B cell (primary cell): ENCODE measurements at regions not wholly inside any gene's neighbourhood (a gene's known extent, or its start where the extent isn't known, plus 50 kb on each side); places are given as distances from the start of the nearest gene placed in this dataset.

ENCODE experiments used
- ATAC-seq: fragments of 200-7000 bp; cut with Tn5 transposase; one replicate; pipeline ENCODE4 v1.10.0; 2021; ENCODE audit warnings: low read depth, mild to moderate bottlenecking, moderate number of reproducible peaks, moderate library complexity
- CTCF ChIA-PET: fragments of 350-600 bp; sonication (Branson Sonifier 250); formaldehyde crosslinking; loops from one replicate; lab custom pipeline; 2021; ENCODE audit warnings: antibody characterized with exemption, inconsistent platforms; lab: Charles Lee
- POLR2A ChIA-PET: fragments of 350-600 bp; sonication (Branson Sonifier 250); formaldehyde crosslinking; loops from one replicate; lab custom pipeline; 2021; ENCODE audit warnings: antibody characterized with exemption; lab: Charles Lee
- DNase-seq: peaks from one replicate; pipeline ENCODE4 v3.0.0; 2013
- H2AFZ ChIP-seq: 2 replicates; pipeline ENCODE4 v1.6.1; 2012; ENCODE audit warnings: mild to moderate bottlenecking, low read depth, low read length; ENCODE audit not compliant: insufficient read depth, poor library complexity, severe bottlenecking
- H3K27ac ChIP-seq, 2 donors: 1 replicate in 1 of 2; 2 replicates in 1 of 2; pipeline ENCODE4 v1.5.1; 2012 to 2013; ENCODE audit warnings: low read length in 2 of 2, mild to moderate bottlenecking in 2 of 2, moderate library complexity in 1 of 2
- H3K27me3 ChIP-seq, 4 experiments: fragments of 200-600 bp in 1 of 4; sonication (generic) in 1 of 4; replicated peaks in 1 of 4; 1 replicate in 2 of 4; 2 replicates in 2 of 4; pipeline versions ENCODE4 v1.6.1 to v1.7.0; 2013 to 2016; ENCODE audit warnings: low read length in 3 of 4, mild to moderate bottlenecking in 2 of 4, mixed read lengths in 1 of 4, moderate library complexity in 1 of 4; ENCODE audit not compliant: insufficient read depth in 4 of 4, control insufficient read depth in 3 of 4; ENCODE audit errors: control extremely low read depth in 1 of 4
- H3K36me3 ChIP-seq, 2 experiments: replicated peaks in 1 of 2; 1 replicate in 1 of 2; 2 replicates in 1 of 2; pipeline versions ENCODE4 v1.6.1 to v1.7.1; 2013; ENCODE audit warnings: low read length in 1 of 2; ENCODE audit not compliant: insufficient read depth in 2 of 2, control insufficient read depth in 1 of 2; ENCODE audit errors: control extremely low read depth in 1 of 2, extremely low read depth in 1 of 2
- H3K4me1 ChIP-seq, 2 donors: fragments of 200-600 bp in 1 of 2; sonication (generic) in 1 of 2; 1 replicate in 1 of 2; 2 replicates in 1 of 2; pipeline versions ENCODE4 v1.5.1 to v1.6.1; 2013 to 2017; ENCODE audit warnings: low read length in 2 of 2; ENCODE audit not compliant: control insufficient read depth in 2 of 2, insufficient read depth in 2 of 2
- H3K4me2 ChIP-seq: replicated peaks from 2 replicates; pipeline ENCODE3; 2012; ENCODE audit warnings: mild to moderate bottlenecking, low read depth, low read length; ENCODE audit not compliant: poor library complexity, severe bottlenecking
- H3K4me3 ChIP-seq, 5 experiments: fragments of 200-600 bp in 1 of 5; sonication (generic) in 1 of 5; 1 replicate in 3 of 5; 2 replicates in 2 of 5; pipeline versions ENCODE4 v1.5.1 to v1.7.0; 2011 to 2016; ENCODE audit warnings: low read length in 4 of 5, mild to moderate bottlenecking in 4 of 5, low read depth in 2 of 5, control low read depth in 1 of 5, moderate library complexity in 1 of 5; ENCODE audit not compliant: insufficient read depth in 1 of 5; ENCODE audit errors: control extremely low read depth in 1 of 5, extremely low read depth in 1 of 5
- H3K79me2 ChIP-seq: fragments of 200-600 bp; sonication (generic); one replicate; pipeline ENCODE4 v1.6.0; 2016; ENCODE audit warnings: low read length; ENCODE audit not compliant: control insufficient read depth, insufficient read depth
- H3K9ac ChIP-seq: fragments of 200-600 bp; sonication (generic); 2 replicates; pipeline ENCODE4 v1.6.1; 2017; ENCODE audit warnings: mild to moderate bottlenecking, low read length, moderate library complexity
- H3K9me3 ChIP-seq, 3 donors: one replicate each; pipeline versions ENCODE4 v1.6.1 to v1.7.1; 2013; ENCODE audit warnings: low read length in 2 of 3; ENCODE audit not compliant: control insufficient read depth in 2 of 3, insufficient read depth in 1 of 3; ENCODE audit errors: control extremely low read depth in 1 of 3
- H4K20me1 ChIP-seq: 2 replicates; pipeline ENCODE4 v1.6.0; 2012; ENCODE audit warnings: mild to moderate bottlenecking, low read length; ENCODE audit not compliant: insufficient read depth, control insufficient read depth, poor library complexity, severe bottlenecking
- H3K27ac Mint-ChIP-seq: one replicate; pipeline ENCODE4 v1.8.0; 2021; ENCODE audit warnings: mixed read lengths
- H3K27me3 Mint-ChIP-seq: one replicate; pipeline ENCODE4 v1.8.0; 2021; ENCODE audit warnings: mixed read lengths
- H3K4me1 Mint-ChIP-seq: one replicate; pipeline ENCODE4 v1.8.0; 2021; ENCODE audit warnings: mixed read lengths
- H3K4me3 Mint-ChIP-seq: one replicate; pipeline ENCODE4 v1.8.0; 2021; ENCODE audit warnings: mixed read lengths
- H3K9me3 Mint-ChIP-seq: one replicate; pipeline ENCODE4 v1.8.0; 2022; ENCODE audit warnings: mixed read lengths; ENCODE audit not compliant: insufficient read depth
- CTCF ChIP-seq: fragments of 200-600 bp; IDR thresholded peaks from one replicate; pipeline ENCODE4 v1.8.0; 2022; ENCODE audit warnings: antibody characterized with exemption, mild to moderate bottlenecking
- EZH2 ChIP-seq: IDR thresholded peaks from 2 replicates; pipeline ENCODE4 v1.6.1; 2012; ENCODE audit warnings: borderline replicate concordance, low read depth, mild to moderate bottlenecking, moderate library complexity, low read length; ENCODE audit not compliant: insufficient read depth, poor library complexity, severe bottlenecking
- WGBS: methylation state at CpG from one replicate; pipeline ENCODE4 v1.1.5; 2013; ENCODE audit warnings: missing lambda C conversion rate; ENCODE audit not compliant: insufficient coverage; 5-methylcytosine and 5-hydroxymethylcytosine counted together
- intact Hi-C: fragments of 100-400 bp; cut with micrococcal nuclease; formaldehyde crosslinking; loops from one replicate; pipeline ENCODE4 v1.10.0; 2022

- Histone ChIP-seq H3K9ac (no peak overlapping the region), H4K20me1 (no peaks in the 10 kb centered on the region), H3K9me3 (peaks cover 0 to 6% (median 0%) of the 10 kb centered on the region in 3 donors), H3K4me3 (no peak overlapping the region), H3K27me3 (no peaks in the 10 kb centered on the region), H3K36me3 (no peaks in the 10 kb centered on the region), H3K27ac (no peak overlapping the region), H3K79me2 (no peaks in the 10 kb centered on the region), H3K4me1 (no peaks in the 10 kb centered on the region), H3K4me2 (no peak overlapping the region), H2AFZ (no peak overlapping the region)
- CTCF ChIA-PET: interaction anchor here (0.8 kb wide), 1 partner anchor 58 kb away, joined by 3 read pairs; no protein-coding TSS in a partner anchor
- Mint-ChIP-seq H3K4me3 (no peak overlapping the region), H3K27me3 (no peaks in the 10 kb centered on the region), H3K9me3 (peaks cover 5% of the 10 kb centered on the region), H3K4me1 (no peaks in the 10 kb centered on the region), H3K27ac (no peak overlapping the region)
- POLR2A ChIA-PET: no interaction called here
- 60% methylated on average over 2 of the region's 2 CpGs for WGBS
- intact Hi-C loops: no loop called here
- TF ChIP-seq EZH2 (no peak), CTCF (no peak)
- ATAC-seq (no peak), DNase-seq (no peak)
Measured at GRCh38 chr12:59867689-59868088, 271.9 kb downstream of the SLC16A7 start.

- ChIA-PET CTCF (no interaction called here), POLR2A (no interaction called here)
- 92% methylated on average over 2 of the region's 2 CpGs for WGBS
- Mint-ChIP-seq H3K4me3 (no peak overlapping the region), H3K27me3 (no peaks in the 10 kb centered on the region), H3K4me1 (peaks cover 4% of the 10 kb centered on the region), H3K27ac (no peak overlapping the region), H3K9me3 (peaks cover 10% of the 10 kb centered on the region)
- intact Hi-C loops: no loop called here
- ATAC-seq: no peak
- Histone ChIP-seq H3K4me1 (no peaks in the 10 kb centered on the region), H3K4me3 (no peak overlapping the region), H3K27me3 (no peaks in the 10 kb centered on the region), H4K20me1 (no peaks in the 10 kb centered on the region), H3K4me2 (no peak overlapping the region), H3K9me3 (peaks cover 0 to 6% (median 0%) of the 10 kb centered on the region in 3 donors), H3K27ac (no peak overlapping the region), H3K36me3 (no peaks in the 10 kb centered on the region), H3K9ac (no peak overlapping the region), H3K79me2 (no peaks in the 10 kb centered on the region), H2AFZ (no peak overlapping the region)
- DNase-seq: no peak
- TF ChIP-seq EZH2 (no peak), CTCF (no peak)
Measured at GRCh38 chr12:59871779-59872178, 275.9 kb downstream of the SLC16A7 start.
